ENCODE measurements at regions not wholly inside any gene's neighbourhood (a gene's known extent, or its start where the extent isn't known, plus 50 kb on each side); places are given as distances from the start of the nearest gene placed in this dataset.

GRCh38 chr12:67909681-67910080, 79.6 kb upstream of the IFNG-AS1 start:
- TF ChIP-seq GATA2 (IDR thresholded peaks at IDR 0.05; ENCODE audit: low read depth, low read length) = no peak
- TF ChIP-seq GATA3 (IDR thresholded peaks at IDR 0.05; ENCODE audit: low read depth, low read length) = no peak

GRCh38 chr12:67910360-67911274, 78.6 kb upstream of the IFNG-AS1 start:
- no peak for TF ChIP-seq GATA2 (IDR thresholded peaks at IDR 0.05; ENCODE audit: low read depth, low read length)
- TF ChIP-seq GATA3 (IDR thresholded peaks at IDR 0.05; ENCODE audit: low read depth, low read length) = no peak

- TF ChIP-seq GATA3 (IDR thresholded peaks at IDR 0.05; ENCODE audit: low read depth, low read length) = no peak
These were observed 78.0 kb upstream of the IFNG-AS1 start for GRCh38 chr12:67911275-67911600.

GRCh38 chr12:67911789-67912188, 77.5 kb upstream of the IFNG-AS1 start:
- TF ChIP-seq GATA2 (IDR thresholded peaks at IDR 0.05; ENCODE audit: low read depth, low read length) (no peak), GATA3 (IDR thresholded peaks at IDR 0.05; ENCODE audit: low read depth, low read length) (no peak)

GRCh38 chr12:67915335-67915851, 73.9 kb upstream of the IFNG-AS1 start:
- no peak for TF ChIP-seq GATA2 (IDR thresholded peaks at IDR 0.05; ENCODE audit: low read depth, low read length)
- no peak for TF ChIP-seq GATA3 (IDR thresholded peaks at IDR 0.05; ENCODE audit: low read depth, low read length)

- TF ChIP-seq GATA2 (IDR thresholded peaks at IDR 0.05; ENCODE audit: low read depth, low read length) (no peak), GATA3 (IDR thresholded peaks at IDR 0.05; ENCODE audit: low read depth, low read length) (no peak)
These were observed 72.8 kb upstream of the IFNG-AS1 start for GRCh38 chr12:67916266-67916970.

GRCh38 chr12:67917811-67918210, 71.4 kb upstream of the IFNG-AS1 start:
- no peak for TF ChIP-seq GATA3 (IDR thresholded peaks at IDR 0.05; ENCODE audit: low read depth, low read length)
- TF ChIP-seq GATA2 (IDR thresholded peaks at IDR 0.05; ENCODE audit: low read depth, low read length) = no peak

GRCh38 chr12:67918441-67918840, 70.8 kb upstream of the IFNG-AS1 start:
- TF ChIP-seq GATA2 (IDR thresholded peaks at IDR 0.05; ENCODE audit: low read depth, low read length) (no peak), GATA3 (IDR thresholded peaks at IDR 0.05; ENCODE audit: low read depth, low read length) (no peak)

- TF ChIP-seq GATA3 (IDR thresholded peaks at IDR 0.05; ENCODE audit: low read depth, low read length) (no peak), GATA2 (IDR thresholded peaks at IDR 0.05; ENCODE audit: low read depth, low read length) (no peak)
These were observed 69.8 kb upstream of the IFNG-AS1 start for GRCh38 chr12:67919406-67919805.

- no peak for TF ChIP-seq GATA3 (IDR thresholded peaks at IDR 0.05; ENCODE audit: low read depth, low read length)
- no peak for TF ChIP-seq GATA2 (IDR thresholded peaks at IDR 0.05; ENCODE audit: low read depth, low read length)
These were observed 68.8 kb upstream of the IFNG-AS1 start for GRCh38 chr12:67920413-67920812.

- no peak for TF ChIP-seq GATA3 (IDR thresholded peaks at IDR 0.05; ENCODE audit: low read depth, low read length)
- TF ChIP-seq GATA2 (IDR thresholded peaks at IDR 0.05; ENCODE audit: low read depth, low read length) = no peak
These were observed 68.0 kb upstream of the IFNG-AS1 start for GRCh38 chr12:67921286-67921685.

- TF ChIP-seq GATA3 (IDR thresholded peaks at IDR 0.05; ENCODE audit: low read depth, low read length) (no peak), GATA2 (IDR thresholded peaks at IDR 0.05; ENCODE audit: low read depth, low read length) (no peak)
These were observed 67.0 kb upstream of the IFNG-AS1 start for GRCh38 chr12:67922245-67922644.

GRCh38 chr12:67925077-67925476, 64.2 kb upstream of the IFNG-AS1 start:
- no peak for TF ChIP-seq GATA2 (IDR thresholded peaks at IDR 0.05; ENCODE audit: low read depth, low read length)
- no peak for TF ChIP-seq GATA3 (IDR thresholded peaks at IDR 0.05; ENCODE audit: low read depth, low read length)

GRCh38 chr12:67925552-67925951, 63.7 kb upstream of the IFNG-AS1 start:
- TF ChIP-seq GATA2 (IDR thresholded peaks at IDR 0.05; ENCODE audit: low read depth, low read length) (no peak), GATA3 (IDR thresholded peaks at IDR 0.05; ENCODE audit: low read depth, low read length) (no peak; the same call in 1 of the 2 replicates)

GRCh38 chr12:67926063-67926462, 63.2 kb upstream of the IFNG-AS1 start:
- TF ChIP-seq GATA2 (IDR thresholded peaks at IDR 0.05; ENCODE audit: low read depth, low read length) = no peak
- no peak for TF ChIP-seq GATA3 (IDR thresholded peaks at IDR 0.05; ENCODE audit: low read depth, low read length)

Data from SH-SY5Y (cell line).